GM12892 (cell line): ENCODE measurements at regions not wholly inside any gene's neighbourhood (a gene's known extent, or its start where the extent isn't known, plus 50 kb on each side); places are given as distances from the start of the nearest gene placed in this dataset.

Experiments used
- DNase-seq: peaks from one replicate; pipeline ENCODE4 v3.0.0; 2011; ENCODE audit not compliant: insufficient read length
- FAIRE-seq: peaks from 2 replicates; lab custom pipeline; 2011; peaks lifted over from hg19 to GRCh38; lab: Jason Lieb, UNC
- POLR2A ChIP-seq: IDR thresholded peaks from 2 replicates; pipeline ENCODE4 v1.6.1; 2011; ENCODE audit warnings: low read depth, low read length, control low read depth
- POLR2AphosphoS5 ChIP-seq: IDR thresholded peaks from 2 replicates; pipeline ENCODE4 v1.6.1; 2011; ENCODE audit warnings: low read depth, low read length, control low read depth
- TAF1 ChIP-seq: IDR thresholded peaks from 2 replicates; pipeline ENCODE4 v1.6.1; 2011; ENCODE audit warnings: low read depth, mild to moderate bottlenecking, control low read depth, low read length, borderline replicate concordance

DNA sequence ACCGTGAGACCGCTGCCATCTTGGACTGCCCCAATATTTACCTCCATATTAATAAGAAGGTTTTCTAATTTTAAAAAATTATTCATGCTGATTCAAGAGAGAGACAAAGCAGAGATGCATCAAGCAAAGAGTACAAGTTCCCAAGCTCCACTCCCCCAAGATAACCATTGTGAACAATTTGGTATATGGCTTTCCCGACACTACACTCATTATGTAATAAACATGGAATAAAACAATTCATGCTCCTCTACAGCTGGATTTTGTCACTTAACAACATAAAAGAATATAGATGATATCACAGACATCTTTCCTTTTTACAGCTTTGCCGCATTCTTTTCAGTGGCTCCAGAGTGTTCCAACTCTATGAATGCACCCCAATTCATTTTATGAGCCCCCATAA, 307.6 kb downstream of the FGFR2 start:
- no peak for FAIRE-seq
- TF ChIP-seq POLR2A (no peak), POLR2AphosphoS5 (no peak), TAF1 (no peak)
- DNase-seq: no peak

- TF ChIP-seq POLR2AphosphoS5 (no peak), TAF1 (no peak), POLR2A (no peak)
- FAIRE-seq (no peak), DNase-seq (no peak)
Measured at GRCh38 chr10:121291376-121291775, 306.9 kb downstream of the FGFR2 start.

- TF ChIP-seq TAF1 (no peak), POLR2A (no peak), POLR2AphosphoS5 (no peak)
- DNase-seq: no peak
- FAIRE-seq: no peak
Measured at GRCh38 chr10:121291823-121292222, 306.4 kb downstream of the FGFR2 start.

GRCh38 chr10:121292321-121292720, 305.9 kb downstream of the FGFR2 start:
- TF ChIP-seq POLR2AphosphoS5 (no peak), POLR2A (no peak), TAF1 (no peak)
- FAIRE-seq (no peak), DNase-seq (no peak)

DNA sequence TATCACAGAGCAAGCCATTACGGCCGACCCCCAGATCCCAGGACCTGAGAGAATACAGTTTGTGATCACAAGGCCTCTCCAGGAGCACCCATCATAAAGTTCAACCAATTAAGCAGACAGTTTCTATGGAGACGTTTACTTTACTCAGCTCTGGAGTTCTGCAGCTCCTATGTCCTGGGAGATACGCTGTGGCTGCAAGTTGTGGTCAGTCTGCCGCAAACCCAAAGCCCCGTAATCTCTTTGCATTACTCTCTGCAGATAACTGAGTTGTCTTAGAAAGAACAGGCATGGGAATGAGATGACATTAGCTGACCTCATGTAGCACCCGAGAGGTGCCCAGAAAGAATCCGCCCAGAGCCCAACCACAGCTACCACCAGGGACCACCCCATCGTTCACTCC, 305.1 kb downstream of the FGFR2 start:
- no peak for TF ChIP-seq POLR2AphosphoS5
- TF ChIP-seq TAF1: no peak
- no peak for TF ChIP-seq POLR2A
- DNase-seq: no peak
- FAIRE-seq: no peak

DNA sequence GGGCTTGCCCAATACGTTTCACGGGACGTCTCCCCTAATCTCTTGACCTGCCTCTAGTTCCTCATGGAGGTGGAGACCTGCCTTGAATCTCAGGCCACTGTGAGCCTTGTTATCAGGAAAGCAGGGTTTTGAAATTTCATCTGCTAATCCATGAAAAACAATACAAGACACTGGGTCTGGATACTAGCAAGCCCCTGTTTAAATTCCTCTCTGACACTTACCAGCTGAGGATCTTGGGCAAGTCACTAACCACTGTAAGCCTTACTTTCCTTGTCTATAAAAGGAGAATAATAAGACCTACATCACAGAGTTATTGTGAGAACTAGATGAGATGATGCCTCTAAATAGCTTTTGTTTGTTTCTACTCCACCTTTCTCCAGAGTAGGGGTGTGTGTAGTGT, 303.6 kb downstream of the FGFR2 start:
- DNase-seq (no peak), FAIRE-seq (no peak)
- TF ChIP-seq POLR2A: no peak
- TF ChIP-seq TAF1: no peak
- no peak for TF ChIP-seq POLR2AphosphoS5

- TF ChIP-seq POLR2AphosphoS5 (no peak), TAF1 (no peak), POLR2A (no peak)
- FAIRE-seq (no peak), DNase-seq (no peak)
Measured at GRCh38 chr10:121296378-121296777, 301.9 kb downstream of the FGFR2 start.

- TF ChIP-seq TAF1: no peak
- no peak for FAIRE-seq
Measured at GRCh38 chr10:121296881-121297585, 301.2 kb downstream of the FGFR2 start.

GRCh38 chr10:121300723-121301122, 297.5 kb downstream of the FGFR2 start:
- DNase-seq: no peak
- no peak for FAIRE-seq
- TF ChIP-seq POLR2AphosphoS5 (no peak), POLR2A (no peak), TAF1 (no peak)

More at GRCh38 chr10:121296881-121297585, 301.2 kb downstream of the FGFR2 start:
- DNase-seq: no peak

DNA sequence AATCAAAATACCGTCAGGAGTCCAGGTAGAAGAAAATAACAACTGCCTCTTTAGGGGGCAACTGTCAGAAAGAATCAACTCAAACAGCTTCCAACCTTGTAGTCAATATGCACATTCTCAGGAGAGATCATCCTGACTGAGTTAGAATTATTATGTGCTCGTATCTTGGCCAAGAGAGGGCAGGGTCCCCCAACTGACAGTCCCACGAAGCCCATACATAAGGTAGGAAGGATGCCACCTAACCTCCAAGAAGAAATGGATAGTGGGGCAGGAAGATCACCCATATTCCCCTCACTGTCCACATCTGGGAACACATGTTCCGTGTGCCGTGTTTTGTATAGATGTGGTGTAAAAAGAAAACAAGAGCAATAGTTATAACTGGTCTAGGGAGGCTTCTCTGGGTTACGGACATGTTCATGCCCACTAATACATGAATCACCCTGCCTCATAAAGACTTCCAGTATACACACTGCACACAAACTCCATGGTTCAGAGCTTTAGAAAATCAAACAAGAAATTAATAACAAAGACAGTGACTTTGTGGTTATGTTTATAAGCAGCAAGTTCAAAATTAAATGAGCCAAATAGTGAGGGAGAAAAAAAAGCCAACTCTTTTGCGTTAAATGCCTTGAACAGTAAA, 295.6 kb downstream of the FGFR2 start:
- no peak for TF ChIP-seq TAF1
- no peak for TF ChIP-seq POLR2A
- no peak for TF ChIP-seq POLR2AphosphoS5
- no peak for DNase-seq
- FAIRE-seq: no peak

DNA sequence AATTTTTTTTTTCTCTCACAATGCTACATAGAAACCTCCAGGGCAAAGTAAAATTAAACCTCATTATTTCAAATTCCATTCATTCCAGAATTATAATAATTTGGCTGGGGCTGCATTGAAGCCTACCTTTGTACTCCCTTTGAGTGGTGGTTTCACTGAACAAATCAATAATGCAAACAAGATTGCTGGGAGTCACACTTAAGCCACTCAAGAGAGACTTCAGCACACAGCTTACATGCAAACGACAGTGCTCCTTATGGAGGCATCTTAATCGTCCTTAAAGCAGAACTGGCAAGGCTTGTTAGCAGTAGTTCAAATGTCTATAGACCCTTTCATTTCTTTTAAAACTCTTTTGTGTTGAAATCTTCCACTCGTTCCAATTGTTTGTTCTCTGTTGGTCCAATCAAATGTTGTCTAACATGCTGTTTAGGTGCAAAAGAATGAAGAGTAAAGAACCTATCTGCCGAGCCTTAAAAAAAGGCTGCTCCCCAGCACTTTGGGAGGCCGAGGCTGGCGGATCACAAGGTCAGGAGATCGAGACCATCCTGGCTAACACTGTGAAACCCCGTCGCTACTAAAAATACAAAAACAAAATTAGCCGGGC, 294.9 kb downstream of the FGFR2 start:
- TF ChIP-seq TAF1 (no peak), POLR2A (no peak), POLR2AphosphoS5 (no peak)
- no peak for FAIRE-seq
- DNase-seq: no peak

DNA sequence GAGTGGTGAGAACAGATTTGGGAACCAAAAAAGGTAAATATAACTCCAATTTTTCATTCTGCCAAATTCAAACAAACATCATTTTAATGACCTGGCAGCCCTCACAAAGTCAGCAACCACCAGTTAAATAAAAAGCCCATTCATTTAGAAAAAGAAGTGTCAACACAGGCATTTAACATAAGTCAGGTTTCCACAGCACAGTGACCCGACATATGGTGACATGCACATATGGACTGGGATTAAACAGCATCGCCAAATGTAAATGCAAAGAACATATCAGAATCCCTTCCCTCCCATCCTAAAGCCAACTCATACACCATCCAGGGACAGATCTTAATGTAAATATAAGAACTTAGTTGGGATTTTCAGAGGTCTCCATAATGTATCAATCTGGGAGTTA, 293.2 kb downstream of the FGFR2 start:
- DNase-seq (no peak), FAIRE-seq (no peak)
- no peak for TF ChIP-seq TAF1
- TF ChIP-seq POLR2AphosphoS5: no peak
- TF ChIP-seq POLR2A: no peak
